KMS-11 (cell line): ENCODE measurements at regions not wholly inside any gene's neighbourhood (a gene's known extent, or its start where the extent isn't known, plus 50 kb on each side); places are given as distances from the start of the nearest gene placed in this dataset.
A peak's percentile ranks its signal among the peaks of the same experiment; 100 is the strongest.

ENCODE experiments used
- H2AFZ ChIP-seq: fragments of 200-600 bp; sonication (generic); 2 replicates; pipeline ENCODE4 v1.6.1; 2016; ENCODE audit warnings: antibody characterized with exemption, mixed run types, low read depth
- H3K27ac ChIP-seq: fragments of 200-600 bp; sonication (generic); 2 replicates; pipeline ENCODE4 v1.6.1; 2016; ENCODE audit warnings: mild to moderate bottlenecking, mixed run types
- H3K27me3 ChIP-seq: fragments of 200-600 bp; sonication (generic); 2 replicates; pipeline ENCODE4 v1.6.1; 2017; ENCODE audit warnings: mild to moderate bottlenecking, low read depth, mixed run types, moderate library complexity; ENCODE audit not compliant: insufficient read depth
- H3K36me3 ChIP-seq: fragments of 200-600 bp; sonication (generic); 2 replicates; pipeline ENCODE4 v1.6.1; 2017; ENCODE audit warnings: mild to moderate bottlenecking, mixed run types; ENCODE audit not compliant: insufficient read depth
- H3K4me1 ChIP-seq: fragments of 200-600 bp; sonication (generic); 2 replicates; pipeline ENCODE4 v1.6.1; 2016; ENCODE audit warnings: mild to moderate bottlenecking, low read depth, mixed run types; ENCODE audit not compliant: poor library complexity, severe bottlenecking
- H3K4me2 ChIP-seq: fragments of 200-600 bp; sonication (generic); 2 replicates; pipeline ENCODE4 v1.7.0; 2016; ENCODE audit warnings: mild to moderate bottlenecking, mixed run types
- H3K4me3 ChIP-seq: fragments of 200-600 bp; sonication (generic); IDR thresholded peaks from 2 replicates; pipeline ENCODE4 v1.6.1; 2017; ENCODE audit warnings: low read depth, low read length, mixed read lengths; ENCODE audit not compliant: insufficient read depth
- H3K79me2 ChIP-seq: fragments of 200-600 bp; sonication (generic); 2 replicates; pipeline ENCODE4 v1.6.1; 2016; ENCODE audit warnings: low read depth, mixed run types; ENCODE audit not compliant: insufficient read depth
- H3K9ac ChIP-seq: fragments of 200-600 bp; sonication (generic); 2 replicates; pipeline ENCODE4 v1.6.1; 2016; ENCODE audit warnings: mild to moderate bottlenecking, mixed run types
- H4K20me1 ChIP-seq: fragments of 200-600 bp; sonication (generic); 2 replicates; pipeline ENCODE4 v1.6.1; 2016; ENCODE audit warnings: mild to moderate bottlenecking, mixed run types; ENCODE audit not compliant: insufficient read depth
- TF ChIP-seq, protein P1 (sequence below): fragments of 200-600 bp; sonication (generic); conservative IDR thresholded peaks from 2 replicates; pipeline ENCODE4 v1.6.1; 2017; ENCODE audit warnings: low read depth, mild to moderate bottlenecking, antibody characterized with exemption, low read length, moderate library complexity, mixed read lengths

DNA sequence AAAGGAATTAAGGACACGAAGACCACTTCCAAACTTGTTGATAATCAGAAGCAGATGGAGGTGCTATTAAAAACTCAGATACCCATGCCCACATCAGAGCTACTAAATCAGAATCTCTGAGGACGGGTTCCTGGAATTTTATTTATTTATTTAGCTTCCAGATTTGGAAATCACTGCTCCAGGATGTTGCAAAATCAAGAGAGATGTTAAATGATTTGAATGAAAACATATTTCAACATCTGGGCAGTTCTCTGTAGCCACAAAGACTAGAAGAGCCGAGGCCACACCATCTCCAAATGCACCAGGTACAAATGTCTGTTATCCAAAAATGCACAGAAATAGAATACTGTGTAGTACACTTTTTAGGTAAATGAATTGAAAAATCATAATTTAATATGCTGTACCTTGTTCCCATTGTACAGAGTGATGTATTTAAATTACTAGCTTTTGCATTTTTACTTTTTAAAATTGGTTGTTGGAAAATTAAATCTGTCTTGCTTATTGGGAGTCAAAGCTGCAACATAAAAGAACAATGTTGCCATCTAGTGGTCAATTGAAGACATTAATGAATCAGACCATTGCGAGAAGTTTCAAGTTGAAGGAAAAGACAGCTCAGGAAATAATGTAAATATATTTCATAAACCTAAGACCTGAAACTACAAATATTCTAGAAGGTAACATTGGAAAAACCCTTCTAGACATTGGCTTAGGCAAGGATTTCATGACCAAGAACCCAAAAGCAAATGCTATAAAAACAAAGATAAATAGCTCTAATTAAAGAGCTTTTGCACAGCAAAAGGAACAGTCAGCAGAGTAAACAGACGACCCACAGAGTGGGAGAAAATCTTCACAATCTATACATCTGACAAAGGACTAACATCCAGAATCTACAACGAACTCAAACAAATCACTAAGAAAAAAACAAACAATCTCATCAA, 151.3 kb upstream of the TTC29 start:
- Histone ChIP-seq H3K4me1 (no peaks in the 10 kb centered on the region), H3K9ac (no peak overlapping the region), H3K27me3 (no peaks in the 10 kb centered on the region), H4K20me1 (no peaks in the 10 kb centered on the region), H3K4me3 (no peak overlapping the region), H3K27ac (no peak overlapping the region), H3K79me2 (no peaks in the 10 kb centered on the region), H3K36me3 (no peaks in the 10 kb centered on the region; the same call in 1 of the 2 replicates), H3K4me2 (no peak overlapping the region), H2AFZ (no peak overlapping the region)
- TF ChIP-seq, protein P1, sequence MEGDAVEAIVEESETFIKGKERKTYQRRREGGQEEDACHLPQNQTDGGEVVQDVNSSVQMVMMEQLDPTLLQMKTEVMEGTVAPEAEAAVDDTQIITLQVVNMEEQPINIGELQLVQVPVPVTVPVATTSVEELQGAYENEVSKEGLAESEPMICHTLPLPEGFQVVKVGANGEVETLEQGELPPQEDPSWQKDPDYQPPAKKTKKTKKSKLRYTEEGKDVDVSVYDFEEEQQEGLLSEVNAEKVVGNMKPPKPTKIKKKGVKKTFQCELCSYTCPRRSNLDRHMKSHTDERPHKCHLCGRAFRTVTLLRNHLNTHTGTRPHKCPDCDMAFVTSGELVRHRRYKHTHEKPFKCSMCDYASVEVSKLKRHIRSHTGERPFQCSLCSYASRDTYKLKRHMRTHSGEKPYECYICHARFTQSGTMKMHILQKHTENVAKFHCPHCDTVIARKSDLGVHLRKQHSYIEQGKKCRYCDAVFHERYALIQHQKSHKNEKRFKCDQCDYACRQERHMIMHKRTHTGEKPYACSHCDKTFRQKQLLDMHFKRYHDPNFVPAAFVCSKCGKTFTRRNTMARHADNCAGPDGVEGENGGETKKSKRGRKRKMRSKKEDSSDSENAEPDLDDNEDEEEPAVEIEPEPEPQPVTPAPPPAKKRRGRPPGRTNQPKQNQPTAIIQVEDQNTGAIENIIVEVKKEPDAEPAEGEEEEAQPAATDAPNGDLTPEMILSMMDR: peak; percentile 86

DNA sequence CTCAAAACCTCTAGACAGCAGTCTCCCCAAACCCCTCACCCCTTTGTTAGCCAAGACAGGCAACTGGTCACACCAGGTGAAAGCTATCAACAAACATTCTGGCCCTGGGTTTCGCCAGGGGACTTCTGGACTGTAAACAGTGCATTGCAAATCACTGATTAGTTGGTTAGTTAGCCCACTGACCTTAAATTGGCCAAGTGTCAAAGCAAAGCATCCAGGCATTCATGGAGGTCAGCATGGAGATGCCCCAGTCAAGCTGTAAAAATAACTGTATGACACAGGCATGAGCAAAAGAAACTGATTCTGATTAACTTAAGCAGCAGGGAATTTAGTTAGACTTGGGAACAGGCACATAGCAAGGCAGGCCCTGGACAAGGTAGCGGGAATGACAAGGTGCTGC, 156.0 kb upstream of the TTC29 start:
- Histone ChIP-seq H3K4me2 (no peak overlapping the region), H3K4me3 (no peak overlapping the region), H3K27me3 (no peaks in the 10 kb centered on the region), H3K9ac (no peak overlapping the region), H2AFZ (no peak overlapping the region), H4K20me1 (no peaks in the 10 kb centered on the region), H3K36me3 (no peaks in the 10 kb centered on the region), H3K4me1 (no peaks in the 10 kb centered on the region), H3K79me2 (no peaks in the 10 kb centered on the region), H3K27ac (no peak overlapping the region)
- TF ChIP-seq, protein P1: no peak

DNA sequence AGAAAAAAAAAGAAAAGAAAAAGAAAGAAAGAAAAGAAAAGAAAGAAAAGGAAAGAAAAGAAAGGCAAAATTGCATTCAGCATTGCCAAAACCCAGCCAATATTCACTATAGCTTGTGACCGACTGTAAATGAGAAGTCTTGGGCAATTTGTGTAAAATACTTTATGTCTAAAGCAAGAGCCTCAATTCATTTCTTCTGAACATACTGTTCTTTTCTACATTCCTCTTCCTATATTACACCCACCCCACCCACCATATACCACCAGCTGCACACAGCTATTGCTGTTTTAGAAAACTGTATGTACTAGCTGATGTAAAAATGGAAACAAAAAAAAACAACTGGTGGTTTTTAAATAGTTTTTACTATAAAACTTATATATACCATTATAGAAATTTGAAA, 156.9 kb upstream of the TTC29 start:
- Histone ChIP-seq H3K4me1 (no peaks in the 10 kb centered on the region), H4K20me1 (no peaks in the 10 kb centered on the region), H2AFZ (no peak overlapping the region), H3K9ac (no peak overlapping the region), H3K79me2 (no peaks in the 10 kb centered on the region), H3K4me2 (no peak overlapping the region), H3K27ac (no peak overlapping the region), H3K4me3 (no peak overlapping the region), H3K36me3 (no peaks in the 10 kb centered on the region), H3K27me3 (no peaks in the 10 kb centered on the region)
- TF ChIP-seq, protein P1: no peak

DNA sequence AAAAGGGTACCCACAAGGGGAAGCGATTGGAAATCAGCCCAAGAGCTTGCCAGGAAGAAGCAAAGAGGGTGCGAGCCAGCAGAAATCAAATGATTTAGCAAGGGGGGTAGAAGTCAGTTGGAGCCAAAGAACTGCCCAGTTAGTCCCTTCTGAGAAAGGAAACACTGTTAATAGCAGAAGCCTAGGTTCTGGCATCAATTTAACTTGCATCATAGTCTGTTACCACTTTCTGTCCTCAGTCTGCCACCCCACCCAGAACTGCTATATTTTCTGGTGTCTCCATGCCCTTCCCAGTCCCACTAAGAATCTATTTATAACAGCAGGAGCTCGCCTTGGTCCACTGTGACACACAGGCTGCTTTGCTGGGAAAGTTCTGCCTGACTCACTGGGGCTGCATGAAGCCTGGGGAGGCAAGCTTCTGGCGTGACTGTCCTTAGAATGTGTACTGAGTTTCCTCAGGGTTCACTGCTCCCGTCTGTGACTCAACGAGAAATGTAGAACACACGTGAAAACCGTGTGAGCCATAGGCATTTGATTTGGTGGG, 157.8 kb upstream of the TTC29 start:
- no peaks in the 10 kb centered on the region for H3K36me3 ChIP-seq
- H3K4me2 ChIP-seq: no peak overlapping the region
- no peak overlapping the region for H3K9ac ChIP-seq
- H3K4me3 ChIP-seq: no peak overlapping the region
- H3K79me2 ChIP-seq: no peaks in the 10 kb centered on the region
- no peaks in the 10 kb centered on the region for H3K27me3 ChIP-seq
- H2AFZ ChIP-seq: no peak overlapping the region
- no peak overlapping the region for H3K27ac ChIP-seq
- no peaks in the 10 kb centered on the region for H3K4me1 ChIP-seq
- TF ChIP-seq, protein P1: no peak
- H4K20me1 ChIP-seq: no peaks in the 10 kb centered on the region
